GM12878 (cell line): ENCODE measurements at regions not wholly inside any gene's neighbourhood (a gene's known extent, or its start where the extent isn't known, plus 50 kb on each side); places are given as distances from the start of the nearest gene placed in this dataset.

Source experiments
- CHD2 ChIP-seq: IDR thresholded peaks from 2 replicates; pipeline ENCODE4 v1.6.1; 2011; ENCODE audit warnings: low read depth, low read length, improper control_type of control experiment, borderline replicate concordance
- CREB1 ChIP-seq: IDR thresholded peaks from 2 replicates; pipeline ENCODE4 v1.6.1; 2012; ENCODE audit warnings: low read depth, mild to moderate bottlenecking, inconsistent platforms
- HDAC6 ChIP-seq: fragments of 200-600 bp; sonication (generic); IDR thresholded peaks from one replicate; pipeline ENCODE4 v1.8.0; 2017; ENCODE audit warnings: antibody characterized with exemption; ENCODE audit not compliant: unreplicated experiment
- SIN3A ChIP-seq: IDR thresholded peaks from 2 replicates; pipeline ENCODE4 v1.6.1; 2012; ENCODE audit warnings: low read depth, low read length, improper control_type of control experiment
- SMARCA5 ChIP-seq: fragments of 450-650 bp; IDR thresholded peaks from 2 replicates; pipeline ENCODE4 v1.6.1; 2017; ENCODE audit warnings: mild to moderate bottlenecking
- SPI1 ChIP-seq: IDR thresholded peaks from 2 replicates; pipeline ENCODE4 v1.6.1; 2011; ENCODE audit warnings: low read depth, mild to moderate bottlenecking, low read length, moderate library complexity, borderline replicate concordance; ENCODE audit not compliant: insufficient read depth
- SREBF2 ChIP-seq: IDR thresholded peaks from 2 replicates; pipeline ENCODE4 v1.6.1; 2012; ENCODE audit warnings: mild to moderate bottlenecking, low read length
- SRF ChIP-seq, 2 experiments: IDR thresholded peaks; 2 replicates each; pipeline ENCODE4 v1.6.1; 2011; ENCODE audit warnings: low read depth in 2 of 2, low read length in 2 of 2, mild to moderate bottlenecking in 1 of 2, moderate library complexity in 1 of 2
- TCF7 ChIP-seq: IDR thresholded peaks from 2 replicates; pipeline ENCODE4 v1.6.1; 2014; ENCODE audit warnings: antibody characterized with exemption, borderline replicate concordance
- TF ChIP-seq, protein P1 (sequence below): IDR thresholded peaks from 2 replicates; pipeline ENCODE4 v1.6.1; 2012; ENCODE audit warnings: low read depth, low read length, improper control_type of control experiment

DNA sequence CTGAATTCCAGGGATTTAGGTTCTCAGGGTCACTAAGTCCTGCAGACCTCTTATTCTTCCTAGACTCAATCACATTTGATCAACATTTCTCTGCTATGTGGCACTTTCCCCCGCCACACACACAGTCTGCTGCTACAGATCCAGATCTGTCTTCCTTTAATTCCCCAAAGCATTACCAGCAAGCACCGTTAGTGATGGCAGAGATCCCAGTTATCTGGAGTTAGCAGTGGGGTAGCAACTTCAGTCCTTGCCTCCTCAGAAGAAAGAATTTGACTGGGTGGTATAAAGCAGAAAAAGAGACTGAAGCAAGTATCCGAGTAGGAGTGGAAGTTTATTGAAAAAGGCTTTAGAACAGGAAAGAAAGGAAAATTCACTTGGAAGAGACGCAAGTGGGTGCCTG lies 100.4 kb upstream of the ETV3 start:
- TF ChIP-seq SPI1, result no peak
- no peak for TF ChIP-seq CREB1
- TF ChIP-seq SMARCA5, result no peak
- TF ChIP-seq, protein P1, sequence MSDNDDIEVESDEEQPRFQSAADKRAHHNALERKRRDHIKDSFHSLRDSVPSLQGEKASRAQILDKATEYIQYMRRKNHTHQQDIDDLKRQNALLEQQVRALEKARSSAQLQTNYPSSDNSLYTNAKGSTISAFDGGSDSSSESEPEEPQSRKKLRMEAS, result no peak
- no peak for TF ChIP-seq SREBF2
- TF ChIP-seq TCF7, result no peak
- no peak for TF ChIP-seq CHD2
- TF ChIP-seq SRF (IDR thresholded peaks at IDR 0.05; ENCODE audit: low read depth in 2 of 2, low read length in 2 of 2), result no peak
- no peak for TF ChIP-seq SIN3A
- no peak for TF ChIP-seq HDAC6
